ENCODE measurements at regions not wholly inside any gene's neighbourhood (a gene's known extent, or its start where the extent isn't known, plus 50 kb on each side); places are given as distances from the start of the nearest gene placed in this dataset.
A peak's percentile ranks its signal among the peaks of the same experiment; 100 is the strongest.
"Not testable (repeated sequence)": the region's sequence is repeated elsewhere in the genome, so short reads cannot be mapped to it uniquely, and the experiment has no call there.

- not testable (repeated sequence) for DNase-seq (ENCODE audit: low spot score); H3K4me3 Mint-ChIP-seq; H3K36me3 Mint-ChIP-seq; H3K9ac ChIP-seq; H3K4me1 Mint-ChIP-seq; H4K20me1 ChIP-seq (ENCODE audit: low read depth); H3K4me2 ChIP-seq; H3K9me3 Mint-ChIP-seq; H3K36me3 ChIP-seq; H3K4me1 ChIP-seq; H3K27ac Mint-ChIP-seq; H3K9me3 ChIP-seq (ENCODE audit: low read depth); H3K4me3 ChIP-seq; H3F3A ChIP-seq (ENCODE audit: low read depth); H3K79me2 ChIP-seq (ENCODE audit: low read depth); H3K27ac ChIP-seq; H2AFZ ChIP-seq (replicated peaks)
- H3K27me3 ChIP-seq, result peaks cover 94% of the 10 kb centered on the region
- peak; percentile 5 for TF ChIP-seq EZH2 (IDR thresholded peaks at IDR 0.05)
- peaks cover 32% of the 10 kb centered on the region for H3K27me3 Mint-ChIP-seq (ENCODE audit: insufficient read depth, low read depth)
These were observed 1668.4 kb downstream of the SPATA31A7 start for GRCh38 chr9:62858240-62858639.

- peaks cover 57% of the 10 kb centered on the region for H3K27me3 Mint-ChIP-seq (ENCODE audit: insufficient read depth, low read depth)
- not testable (repeated sequence) for H3K36me3 Mint-ChIP-seq; H3K36me3 ChIP-seq; H3K4me1 ChIP-seq; H3K4me3 Mint-ChIP-seq; DNase-seq (ENCODE audit: low spot score); H3K9me3 ChIP-seq (ENCODE audit: low read depth); H3K27ac Mint-ChIP-seq; H3K9me3 Mint-ChIP-seq; H3K79me2 ChIP-seq (ENCODE audit: low read depth); H3F3A ChIP-seq (ENCODE audit: low read depth); H3K27ac ChIP-seq; H3K4me2 ChIP-seq; H2AFZ ChIP-seq (replicated peaks); H3K9ac ChIP-seq; H3K4me3 ChIP-seq; H3K4me1 Mint-ChIP-seq
- peaks cover 10% of the 10 kb centered on the region for H4K20me1 ChIP-seq (ENCODE audit: low read depth)
- peaks cover 99% of the 10 kb centered on the region for H3K27me3 ChIP-seq
These were observed 1671.4 kb downstream of the SPATA31A7 start for GRCh38 chr9:62860939-62861860.

- H3K27ac ChIP-seq; H3K27ac Mint-ChIP-seq; H3F3A ChIP-seq (ENCODE audit: low read depth); H3K9ac ChIP-seq; H3K36me3 ChIP-seq; H3K4me3 ChIP-seq; DNase-seq (ENCODE audit: low spot score); H3K4me1 ChIP-seq; H3K9me3 ChIP-seq (ENCODE audit: low read depth); H3K4me3 Mint-ChIP-seq; H3K4me1 Mint-ChIP-seq; H3K9me3 Mint-ChIP-seq; H3K4me2 ChIP-seq; H2AFZ ChIP-seq (replicated peaks); H3K36me3 Mint-ChIP-seq; H3K79me2 ChIP-seq (ENCODE audit: low read depth): not testable (repeated sequence)
- peaks cover 99% of the 10 kb centered on the region for H3K27me3 ChIP-seq
- peaks cover 62% of the 10 kb centered on the region for H3K27me3 Mint-ChIP-seq (ENCODE audit: insufficient read depth, low read depth)
- peaks cover 10% of the 10 kb centered on the region for H4K20me1 ChIP-seq (ENCODE audit: low read depth)
These were observed 1672.3 kb downstream of the SPATA31A7 start for GRCh38 chr9:62862180-62862579.

- not testable (repeated sequence) for H3K4me2 ChIP-seq; H3K4me3 Mint-ChIP-seq; DNase-seq (ENCODE audit: low spot score); H3K36me3 ChIP-seq; H3K36me3 Mint-ChIP-seq; H3K9me3 ChIP-seq (ENCODE audit: low read depth); H2AFZ ChIP-seq (replicated peaks); H3K79me2 ChIP-seq (ENCODE audit: low read depth); H3K4me3 ChIP-seq; H3F3A ChIP-seq (ENCODE audit: low read depth); H3K4me1 ChIP-seq; H3K27ac Mint-ChIP-seq; H3K9ac ChIP-seq; H3K9me3 Mint-ChIP-seq; H3K4me1 Mint-ChIP-seq; H3K27ac ChIP-seq
- peaks cover 59% of the 10 kb centered on the region for H3K27me3 Mint-ChIP-seq (ENCODE audit: insufficient read depth, low read depth)
- Histone ChIP-seq H3K27me3 (peaks cover 99% of the 10 kb centered on the region), H4K20me1 (ENCODE audit: low read depth) (peaks cover 10% of the 10 kb centered on the region)
These were observed 1673.5 kb downstream of the SPATA31A7 start for GRCh38 chr9:62863319-62863718.

GRCh38 chr9:62863867-62864266, 1674.0 kb downstream of the SPATA31A7 start:
- not testable (repeated sequence) for H3K27ac Mint-ChIP-seq; H3K4me3 ChIP-seq; H3K4me1 Mint-ChIP-seq; H3K27ac ChIP-seq; H3K4me1 ChIP-seq; H3K36me3 Mint-ChIP-seq; H2AFZ ChIP-seq (replicated peaks); DNase-seq (ENCODE audit: low spot score); H3K4me3 Mint-ChIP-seq; H3K9ac ChIP-seq; H3K79me2 ChIP-seq (ENCODE audit: low read depth); H3K36me3 ChIP-seq; H3F3A ChIP-seq (ENCODE audit: low read depth); H3K9me3 ChIP-seq (ENCODE audit: low read depth); H3K9me3 Mint-ChIP-seq
- peak overlapping the region; percentile 27 for H3K4me2 ChIP-seq
- H4K20me1 ChIP-seq (ENCODE audit: low read depth), result peaks cover 10% of the 10 kb centered on the region
- H3K27me3 Mint-ChIP-seq (ENCODE audit: insufficient read depth, low read depth), result peaks cover 60% of the 10 kb centered on the region
- peaks cover 99% of the 10 kb centered on the region for H3K27me3 ChIP-seq

All from neural progenitor cell (in vitro differentiated cells).